ENCODE measurements at regions not wholly inside any gene's neighbourhood (a gene's known extent, or its start where the extent isn't known, plus 50 kb on each side); places are given as distances from the start of the nearest gene placed in this dataset.
A peak's percentile ranks its signal among the peaks of the same experiment; 100 is the strongest.

- TF ChIP-seq ELK4 (IDR thresholded peaks at IDR 0.05; ENCODE audit: borderline replicate concordance, low read depth, low read length): no peak
- no peak for TF ChIP-seq ZNF747 (tag by site-specific recombination; IDR thresholded peaks at IDR 0.05)
- no peak for TF ChIP-seq ZNF311 (tag by site-specific recombination; IDR thresholded peaks at IDR 0.05; ENCODE audit: borderline replicate concordance)
- no peak for TF ChIP-seq ZNF692 (tag by site-specific recombination; IDR thresholded peaks at IDR 0.05)
- no peak for TF ChIP-seq KLF16 (tag by site-specific recombination; IDR thresholded peaks at IDR 0.05)
- TF ChIP-seq ZNF629 (tag by site-specific recombination; IDR thresholded peaks at IDR 0.05): no peak
- TF ChIP-seq ZNF473 (tag by site-specific recombination; IDR thresholded peaks at IDR 0.05): no peak
- no peak for TF ChIP-seq ZNF571 (tag by site-specific recombination; IDR thresholded peaks at IDR 0.05)
- CTCF ChIA-PET: no interaction called here
- no peak overlapping the region for H3K4me3 ChIP-seq (ENCODE audit: low read depth, low read length)
- POLR2A ChIA-PET: no interaction called here
- H3K4me1 ChIP-seq (ENCODE audit: control insufficient read depth, insufficient read depth, low read length): no peaks in the 10 kb centered on the region
- no peak overlapping the region for H3K27ac ChIP-seq (ENCODE audit: extremely low read depth, low read depth, low read length)
- no peaks in the 10 kb centered on the region for H3K9me3 ChIP-seq (ENCODE audit: control insufficient read depth, insufficient read depth, low read depth, low read length)
- no peaks in the 10 kb centered on the region for H3K36me3 ChIP-seq (ENCODE audit: control insufficient read depth in 2 of 2, insufficient read depth in 1 of 2, low read length in 2 of 2)
Observed at GRCh38 chr2:225891771-225892170, 492.3 kb downstream of the NYAP2 start.

GRCh38 chr2:225891013-225891412, 491.5 kb downstream of the NYAP2 start:
- TF ChIP-seq TRIM28 (IDR thresholded peaks at IDR 0.05; ENCODE audit: borderline replicate concordance, low read length): no peak
- TF ChIP-seq ZNF549 (tag by site-specific recombination; IDR thresholded peaks at IDR 0.05): no peak
- ChIA-PET POLR2A (no interaction called here), CTCF (interaction anchor here (0.6 to 0.9 kb wide), 4 partner anchors 8 to 1091 kb away, joined by 3 to 5 read pairs (median 4); no protein-coding TSS in a partner anchor)
- Histone ChIP-seq H3K4me1 (ENCODE audit: control insufficient read depth, insufficient read depth, low read length) (no peaks in the 10 kb centered on the region), H3K27ac (ENCODE audit: extremely low read depth, low read depth, low read length) (no peak overlapping the region), H3K4me3 (ENCODE audit: low read depth, low read length) (no peak overlapping the region), H3K9me3 (ENCODE audit: control insufficient read depth, insufficient read depth, low read depth, low read length) (no peaks in the 10 kb centered on the region), H3K36me3 (ENCODE audit: control insufficient read depth in 2 of 2, insufficient read depth in 1 of 2, low read length in 2 of 2) (no peaks in the 10 kb centered on the region)

- TF ChIP-seq ZNF701 (tag by site-specific recombination; IDR thresholded peaks at IDR 0.05) (no peak), ZNF654 (tag by site-specific recombination; IDR thresholded peaks at IDR 0.05; ENCODE audit: low read depth) (peak; percentile 28; the same call in 1 of the 2 replicates), ZNF549 (tag by site-specific recombination; IDR thresholded peaks at IDR 0.05) (no peak)
- POLR2A ChIA-PET: no interaction called here
- Histone ChIP-seq H3K36me3 (ENCODE audit: control insufficient read depth in 2 of 2, insufficient read depth in 1 of 2, low read length in 2 of 2) (no peaks in the 10 kb centered on the region), H3K9me3 (ENCODE audit: control insufficient read depth, insufficient read depth, low read depth, low read length) (no peaks in the 10 kb centered on the region), H3K4me3 (ENCODE audit: low read depth, low read length) (no peak overlapping the region), H3K4me1 (ENCODE audit: control insufficient read depth, insufficient read depth, low read length) (no peaks in the 10 kb centered on the region), H3K27ac (ENCODE audit: extremely low read depth, low read depth, low read length) (no peak overlapping the region)
- CTCF ChIA-PET: interaction anchor here (0.6 to 1.6 kb wide), 18 partner anchors 10 to 1149 kb away, joined by 3 to 18 read pairs (median 3); no protein-coding TSS in a partner anchor
Observed at GRCh38 chr2:225889452-225889851, 489.9 kb downstream of the NYAP2 start.

GRCh38 chr2:225867071-225867470, 467.6 kb downstream of the NYAP2 start:
- no peaks in the 10 kb centered on the region for H3K36me3 ChIP-seq (ENCODE audit: control insufficient read depth in 2 of 2, insufficient read depth in 1 of 2, low read length in 2 of 2)
- POLR2A ChIA-PET: no interaction called here
- CTCF ChIA-PET: no interaction called here
- H3K9me3 ChIP-seq (ENCODE audit: control insufficient read depth, insufficient read depth, low read depth, low read length): no peaks in the 10 kb centered on the region
- H3K4me3 ChIP-seq (ENCODE audit: low read depth, low read length): no peak overlapping the region
- H3K27ac ChIP-seq (ENCODE audit: extremely low read depth, low read depth, low read length): no peak overlapping the region
- no peaks in the 10 kb centered on the region for H3K4me1 ChIP-seq (ENCODE audit: control insufficient read depth, insufficient read depth, low read length)
- TF ChIP-seq ZSCAN5A (tag by site-specific recombination; IDR thresholded peaks at IDR 0.05): no peak
- no peak for TF ChIP-seq REST (tag by site-specific recombination; IDR thresholded peaks at IDR 0.05)
- TF ChIP-seq ZNF610 (tag by site-specific recombination; IDR thresholded peaks at IDR 0.05; ENCODE audit: borderline replicate concordance): no peak
- TF ChIP-seq ZNF645 (tag by site-specific recombination; IDR thresholded peaks at IDR 0.05): no peak
- no peak for TF ChIP-seq ZNF239 (tag by site-specific recombination; IDR thresholded peaks at IDR 0.05)
- no peak for TF ChIP-seq EGR2 (tag by site-specific recombination; IDR thresholded peaks at IDR 0.05; ENCODE audit: low read depth)
- TF ChIP-seq ZNF404 (tag by site-specific recombination; IDR thresholded peaks at IDR 0.05): no peak
- TF ChIP-seq ZNF548 (tag by site-specific recombination; IDR thresholded peaks at IDR 0.05): no peak
